NB4 (cell line): ENCODE measurements at regions not wholly inside any gene's neighbourhood (a gene's known extent, or its start where the extent isn't known, plus 50 kb on each side); places are given as distances from the start of the nearest gene placed in this dataset.

Experiments
- DNase-seq: peaks from one replicate; pipeline ENCODE4 v3.0.0; 2010; ENCODE audit warnings: low read depth
- H3K4me3 ChIP-seq: one replicate; pipeline ENCODE4 v1.5.1; 2011; ENCODE audit warnings: mild to moderate bottlenecking, low read depth, low read length, moderate library complexity
- CTCF ChIP-seq: IDR thresholded peaks from one replicate; pipeline ENCODE4 v1.5.1; 2012; ENCODE audit warnings: low read depth, low read length
- MAX ChIP-seq: IDR thresholded peaks from 2 replicates; pipeline ENCODE4 v1.6.1; 2011; ENCODE audit warnings: low read depth, low read length
- MYC ChIP-seq: IDR thresholded peaks from 2 replicates; pipeline ENCODE4 v1.6.1; 2011; ENCODE audit warnings: low read depth, low read length
- POLR2A ChIP-seq: IDR thresholded peaks from 2 replicates; pipeline ENCODE4 v1.6.1; 2011; ENCODE audit warnings: mild to moderate bottlenecking; ENCODE audit not compliant: insufficient read length; ENCODE audit errors: extremely low read depth

GRCh38 chr1:55724551-55725325, 509.6 kb upstream of the USP24 start:
- no peak overlapping the region for H3K4me3 ChIP-seq
- no peak for DNase-seq
- TF ChIP-seq POLR2A (no peak), MAX (no peak), CTCF (no peak), MYC (no peak)

GRCh38 chr1:55723001-55723400, 507.8 kb upstream of the USP24 start:
- DNase-seq = no peak
- no peak overlapping the region for H3K4me3 ChIP-seq
- TF ChIP-seq POLR2A (no peak), CTCF (no peak), MAX (no peak), MYC (no peak)

GRCh38 chr1:55720261-55720660, 505.1 kb upstream of the USP24 start:
- TF ChIP-seq MYC = no peak
- no peak for TF ChIP-seq CTCF
- TF ChIP-seq MAX = no peak
- no peak for TF ChIP-seq POLR2A
- no peak overlapping the region for H3K4me3 ChIP-seq
- DNase-seq = no peak

- TF ChIP-seq MYC = no peak
- TF ChIP-seq MAX = no peak
- TF ChIP-seq POLR2A = no peak
- no peak for TF ChIP-seq CTCF
- no peak overlapping the region for H3K4me3 ChIP-seq
- no peak for DNase-seq
Observed at GRCh38 chr1:55718758-55719671, 503.9 kb upstream of the USP24 start.

- TF ChIP-seq MYC = no peak
- no peak for TF ChIP-seq CTCF
- no peak for TF ChIP-seq MAX
- TF ChIP-seq POLR2A = no peak
- no peak overlapping the region for H3K4me3 ChIP-seq
- DNase-seq = no peak
Observed at GRCh38 chr1:55717111-55717510, 501.9 kb upstream of the USP24 start.
